IMR-90 (cell line): ENCODE measurements at regions not wholly inside any gene's neighbourhood (a gene's known extent, or its start where the extent isn't known, plus 50 kb on each side); places are given as distances from the start of the nearest gene placed in this dataset.

Experiments used
- ATAC-seq: fragments of 200-7000 bp; cut with Tn5 transposase; 2 replicates; pipeline ENCODE4 v1.9.1; 2020; ENCODE audit warnings: low read depth, mild to moderate bottlenecking, moderate library complexity
- BruUV-seq: library from RNA; stranded (reverse); fragments of 400-500 nt; replicated peaks from 2 replicates; lab custom pipeline; 2021; lab: Mats Ljungman, UMichigan
- CTCF ChIA-PET: fragments of 300-600 bp; formaldehyde crosslinking; extraction: SDS; loops from one replicate; lab custom pipeline; 2021; ENCODE audit warnings: antibody characterized with exemption; lab: Yijun Ruan, JAX
- POLR2A ChIA-PET: fragments of 300-600 bp; sonication (Branson Sonifier 250); formaldehyde crosslinking; loops from one replicate; lab custom pipeline; 2022; ENCODE audit warnings: antibody characterized with exemption; ENCODE audit not compliant: unreplicated experiment; lab: Charles Lee
- DNase-seq: peaks from one replicate; pipeline ENCODE4 v3.0.0; 2013
- H2AFZ ChIP-seq: replicated peaks from 2 replicates; pipeline ENCODE3; 2013; ENCODE audit warnings: low read length, mild to moderate bottlenecking; ENCODE audit not compliant: poor library complexity
- H2AK5ac ChIP-seq: 2 replicates; pipeline ENCODE4 v1.6.1; 2013; ENCODE audit warnings: low read depth, low read length, inconsistent platforms
- H2AK9ac ChIP-seq: replicated peaks from 2 replicates; pipeline ENCODE3; 2013; ENCODE audit warnings: mild to moderate bottlenecking, low read depth, low read length, moderate library complexity; ENCODE audit not compliant: poor library complexity
- H2BK120ac ChIP-seq: 2 replicates; pipeline ENCODE4 v1.6.1; 2013; ENCODE audit warnings: low read depth, low read length, inconsistent platforms
- H2BK15ac ChIP-seq: 3 replicates; pipeline ENCODE4 v1.6.1; 2013; ENCODE audit warnings: low read depth, low read length, inconsistent platforms
- H2BK20ac ChIP-seq: 2 replicates; pipeline ENCODE4 v1.6.1; 2013; ENCODE audit warnings: low read depth, mild to moderate bottlenecking, inconsistent platforms, low read length, moderate library complexity
- H2BK5ac ChIP-seq: 2 replicates; pipeline ENCODE4 v1.6.1; 2013; ENCODE audit warnings: mild to moderate bottlenecking, low read depth, low read length, inconsistent platforms; ENCODE audit not compliant: poor library complexity, severe bottlenecking
- H3K14ac ChIP-seq: replicated peaks from 2 replicates; pipeline ENCODE4 v1.6.1; 2013; ENCODE audit warnings: low read depth, low read length, inconsistent platforms
- H3K18ac ChIP-seq: 2 replicates; pipeline ENCODE4 v1.6.1; 2013; ENCODE audit warnings: low read depth, low read length, control low read depth
- H3K23ac ChIP-seq: 2 replicates; pipeline ENCODE4 v1.6.1; 2013; ENCODE audit warnings: low read depth, low read length, inconsistent platforms
- H3K27ac ChIP-seq: 2 replicates; pipeline ENCODE4 v1.5.1; 2013; ENCODE audit warnings: mild to moderate bottlenecking, control low read depth, low read length; ENCODE audit not compliant: insufficient read depth
- H3K27me3 ChIP-seq: 2 replicates; pipeline ENCODE4 v1.6.1; 2013; ENCODE audit warnings: low read length; ENCODE audit not compliant: control insufficient read depth, insufficient read depth
- H3K36me3 ChIP-seq: 2 replicates; pipeline ENCODE4 v1.6.1; 2013; ENCODE audit warnings: low read length, mixed read lengths; ENCODE audit not compliant: control insufficient read depth, insufficient read depth
- H3K4ac ChIP-seq: 2 replicates; pipeline ENCODE4 v1.6.1; 2013; ENCODE audit warnings: low read depth, low read length, inconsistent platforms
- H3K4me1 ChIP-seq: 2 replicates; pipeline ENCODE4 v1.6.1; 2013; ENCODE audit warnings: low read length, mixed read lengths; ENCODE audit not compliant: control insufficient read depth, insufficient read depth
- H3K4me2 ChIP-seq: 2 replicates; pipeline ENCODE4 v1.6.1; 2013; ENCODE audit warnings: low read depth, mild to moderate bottlenecking, control low read depth, low read length, moderate library complexity
- H3K4me3 ChIP-seq: 2 replicates; pipeline ENCODE4 v1.5.1; 2013; ENCODE audit warnings: low read depth, mild to moderate bottlenecking, control low read depth, low read length, moderate library complexity; ENCODE audit not compliant: insufficient read depth
- H3K56ac ChIP-seq: 2 replicates; pipeline ENCODE4 v1.6.1; 2013; ENCODE audit warnings: low read length, inconsistent platforms; ENCODE audit not compliant: insufficient read depth; ENCODE audit errors: extremely low read depth
- H3K79me1 ChIP-seq, 2 experiments: 2 replicates each; pipeline ENCODE4 v1.6.1; 2013; ENCODE audit warnings: low read length in 2 of 2, inconsistent platforms in 1 of 2, low read depth in 1 of 2
- H3K9ac ChIP-seq: 2 replicates; pipeline ENCODE4 v1.6.1; 2013; ENCODE audit warnings: low read depth, low read length, control low read depth
- H3K9me1 ChIP-seq: 2 replicates; pipeline ENCODE4 v1.6.1; 2013; ENCODE audit warnings: low read length, inconsistent platforms; ENCODE audit not compliant: insufficient read depth
- H3K9me3 ChIP-seq: 2 replicates; pipeline ENCODE4 v1.6.1; 2013; ENCODE audit warnings: low read length; ENCODE audit not compliant: control insufficient read depth, insufficient read depth
- H4K20me1 ChIP-seq: 2 replicates; pipeline ENCODE4 v1.6.1; 2013; ENCODE audit warnings: low read length, inconsistent platforms; ENCODE audit not compliant: insufficient read depth
- H4K5ac ChIP-seq: 2 replicates; pipeline ENCODE4 v1.6.1; 2013; ENCODE audit warnings: mild to moderate bottlenecking, low read depth, low read length, control low read depth
- H4K8ac ChIP-seq, 2 experiments: 2 replicates each; pipeline ENCODE4 v1.6.1; 2013; ENCODE audit warnings: low read depth in 2 of 2, low read length in 2 of 2, control low read depth in 1 of 2, inconsistent platforms in 1 of 2
- H4K91ac ChIP-seq: 2 replicates; pipeline ENCODE4 v1.6.1; 2013; ENCODE audit warnings: low read depth, low read length, inconsistent platforms; ENCODE audit not compliant: insufficient read depth
- BHLHE40 ChIP-seq: fragments of 150-350 bp; IDR thresholded peaks from 2 replicates; pipeline ENCODE4 v1.6.1; 2016; ENCODE audit warnings: mild to moderate bottlenecking, low read depth, low read length
- CEBPB ChIP-seq: IDR thresholded peaks from 2 replicates; pipeline ENCODE4 v1.6.1; 2012; ENCODE audit warnings: low read depth, low read length, improper control_type of control experiment
- CHD1 ChIP-seq: IDR thresholded peaks from 2 replicates; pipeline ENCODE4 v1.6.1; 2012; ENCODE audit warnings: low read depth, low read length, improper control_type of control experiment
- CTCF ChIP-seq: conservative IDR thresholded peaks from 2 replicates; pipeline ENCODE4 v1.5.1; 2012; ENCODE audit warnings: mild to moderate bottlenecking, low read depth, low read length, improper control_type of control experiment
- ELK1 ChIP-seq: fragments of 150-350 bp; IDR thresholded peaks from 2 replicates; pipeline ENCODE4 v1.6.1; 2016; ENCODE audit warnings: low read depth, mild to moderate bottlenecking, low read length, moderate library complexity, borderline replicate concordance
- FOS ChIP-seq: fragments of 150-350 bp; IDR thresholded peaks from 2 replicates; pipeline ENCODE4 v1.6.1; 2016; ENCODE audit warnings: low read depth, low read length
- MAFK ChIP-seq: IDR thresholded peaks from 2 replicates; pipeline ENCODE4 v1.6.1; 2012; ENCODE audit warnings: low read depth, low read length, improper control_type of control experiment
- MAZ ChIP-seq: IDR thresholded peaks from 2 replicates; pipeline ENCODE4 v1.6.1; 2012; ENCODE audit warnings: low read depth, mild to moderate bottlenecking, low read length, improper control_type of control experiment, moderate library complexity, borderline replicate concordance
- MXI1 ChIP-seq: IDR thresholded peaks from 2 replicates; pipeline ENCODE4 v1.6.1; 2012; ENCODE audit warnings: low read depth, mild to moderate bottlenecking, low read length, moderate library complexity, borderline replicate concordance
- NFE2L2 ChIP-seq: fragments of 150-350 bp; IDR thresholded peaks from 2 replicates; pipeline ENCODE4 v1.6.1; 2016; ENCODE audit warnings: low read depth, mild to moderate bottlenecking, low read length
- POLR2A ChIP-seq: IDR thresholded peaks from 2 replicates; pipeline ENCODE4 v1.6.1; 2012; ENCODE audit warnings: mild to moderate bottlenecking, low read depth, low read length
- RAD21 ChIP-seq: IDR thresholded peaks from 2 replicates; pipeline ENCODE4 v1.6.1; 2012; ENCODE audit warnings: low read length, improper control_type of control experiment
- RCOR1 ChIP-seq: IDR thresholded peaks from 2 replicates; pipeline ENCODE4 v1.6.1; 2012; ENCODE audit warnings: mild to moderate bottlenecking, low read length, improper control_type of control experiment; ENCODE audit not compliant: insufficient replicate concordance
- RFX5 ChIP-seq: IDR thresholded peaks from 2 replicates; pipeline ENCODE4 v1.8.0; 2012; ENCODE audit warnings: low read depth, mild to moderate bottlenecking, low read length, moderate library complexity
- SMC3 ChIP-seq: fragments of 150-350 bp; IDR thresholded peaks from 2 replicates; pipeline ENCODE4 v1.6.1; 2016; ENCODE audit warnings: low read depth, mild to moderate bottlenecking, antibody characterized with exemption, low read length, moderate library complexity
- USF2 ChIP-seq: fragments of 150-350 bp; IDR thresholded peaks from 2 replicates; pipeline ENCODE4 v1.6.1; 2017; ENCODE audit warnings: mild to moderate bottlenecking, antibody characterized with exemption, low read length, low read depth
- WGBS, 2 experiments: methylation state at CpG; one replicate each; pipeline versions ENCODE4 v1.1.5 to v1.1.7; 2013; ENCODE audit warnings: missing lambda C conversion rate in 2 of 2; ENCODE audit not compliant: insufficient read length in 1 of 2; ENCODE audit errors: extremely low coverage in 2 of 2; 5-methylcytosine and 5-hydroxymethylcytosine counted together
- dilution Hi-C: fragments of 300-500 bp; cut with HindIII; formaldehyde crosslinking; loops from one replicate; pipeline ENCODE4 v1.14.3; 2018; ENCODE audit warnings: low sequenced_read_pairs; ENCODE audit not compliant: unreplicated experiment
- in situ Hi-C: fragments of 300-500 bp; cut with MboI; formaldehyde crosslinking; loops from 3 replicates; pipeline ENCODE4 v1.14.3; 2019; ENCODE audit warnings: low sequenced_read_pairs, inconsistent platforms, mixed read lengths
- intact Hi-C: fragments of 100-400 bp; cut with micrococcal nuclease; formaldehyde crosslinking; loops from 2 replicates; pipeline ENCODE4 v1.10.0; 2022

- CTCF ChIA-PET = no interaction called here
- H3K9ac ChIP-seq = no peak overlapping the region
- in situ Hi-C loops = no loop called here
Observed at GRCh38 chr6:66051812-66052211, 344.8 kb upstream of the EYS start.

More at GRCh38 chr6:66051812-66052211, 344.8 kb upstream of the EYS start:
- Histone ChIP-seq H2AK5ac (no peak overlapping the region), H3K9me1 (no peaks in the 10 kb centered on the region), H2BK15ac (no peak overlapping the region), H4K5ac (no peak overlapping the region), H3K36me3 (no peaks in the 10 kb centered on the region), H3K56ac (no peak overlapping the region), H3K4me3 (no peak overlapping the region), H3K18ac (no peak overlapping the region), H2AFZ (no peak overlapping the region), H4K20me1 (no peaks in the 10 kb centered on the region), H3K4me1 (no peaks in the 10 kb centered on the region), H2AK9ac (no peak overlapping the region), H3K27me3 (no peaks in the 10 kb centered on the region), H2BK5ac (no peak overlapping the region), H4K8ac (no peak overlapping the region), H3K27ac (no peak overlapping the region), H3K4ac (no peak overlapping the region), H2BK120ac (no peak overlapping the region), H3K9me3 (no peaks in the 10 kb centered on the region), H3K14ac (no peak overlapping the region), H4K91ac (no peak overlapping the region), H3K23ac (no peak overlapping the region), H3K4me2 (no peak overlapping the region), H2BK20ac (no peak overlapping the region), H3K79me1 (no peaks in the 10 kb centered on the region)
- no peak for ATAC-seq
- intact Hi-C loops = no loop called here
- dilution Hi-C loops = no loop called here
- POLR2A ChIA-PET = no interaction called here
- BruUV-seq = no TSS peak
- TF ChIP-seq MAFK = no peak
- no peak for TF ChIP-seq CEBPB
- no peak for TF ChIP-seq FOS
- TF ChIP-seq RAD21 = no peak
- TF ChIP-seq SMC3 = no peak
- no peak for TF ChIP-seq CTCF
- TF ChIP-seq MXI1 = no peak
- TF ChIP-seq NFE2L2 = no peak
- TF ChIP-seq ELK1 = no peak
- TF ChIP-seq USF2 = no peak
- TF ChIP-seq RFX5 = no peak
- TF ChIP-seq POLR2A = no peak
- no peak for TF ChIP-seq BHLHE40
- TF ChIP-seq CHD1 = no peak
- TF ChIP-seq MAZ = no peak
- no peak for TF ChIP-seq RCOR1
- no peak for DNase-seq
- WGBS, 2 experiments = no CpG with 5 or more reads among the region's 5 CpGs
